OCI-LY1 (cell line): ENCODE measurements at regions not wholly inside any gene's neighbourhood (a gene's known extent, or its start where the extent isn't known, plus 50 kb on each side); places are given as distances from the start of the nearest gene placed in this dataset.
A peak's percentile ranks its signal among the peaks of the same experiment; 100 is the strongest.

ENCODE experiments used
- H2AFZ ChIP-seq: fragments of 200-600 bp; sonication (generic), shearing (Covaris generic); 2 replicates; pipeline ENCODE4 v1.6.0; 2014; ENCODE audit warnings: antibody characterized with exemption, mild to moderate bottlenecking, low read length
- H3F3A ChIP-seq: fragments of 200-600 bp; sonication (generic), shearing (Covaris generic); 2 replicates; pipeline ENCODE4 v1.6.0; 2014; ENCODE audit warnings: mild to moderate bottlenecking, antibody characterized with exemption, low read length, moderate library complexity; ENCODE audit not compliant: insufficient read depth
- H3K27ac ChIP-seq: fragments of 200-600 bp; sonication (generic); 2 replicates; pipeline ENCODE4 v1.5.1; 2014; ENCODE audit warnings: low read length, mixed run types, mild to moderate bottlenecking, low read depth; ENCODE audit not compliant: poor library complexity, severe bottlenecking
- H3K27me3 ChIP-seq: fragments of 200-600 bp; sonication (generic); 2 replicates; pipeline ENCODE4 v1.6.0; 2014; ENCODE audit warnings: antibody characterized with exemption, mild to moderate bottlenecking, low read length, moderate library complexity; ENCODE audit not compliant: insufficient read depth
- H3K36me3 ChIP-seq: fragments of 200-600 bp; sonication (generic); 2 replicates; pipeline ENCODE4 v1.6.1; 2014; ENCODE audit warnings: mild to moderate bottlenecking, antibody characterized with exemption, low read length, moderate library complexity, mixed read lengths; ENCODE audit not compliant: insufficient read depth
- H3K4me1 ChIP-seq: fragments of 200-600 bp; sonication (generic); 2 replicates; pipeline ENCODE4 v1.5.1; 2014; ENCODE audit warnings: mild to moderate bottlenecking, low read length, moderate library complexity; ENCODE audit not compliant: insufficient read depth, severe bottlenecking
- H3K4me2 ChIP-seq: fragments of 200-600 bp; sonication (generic), shearing (Covaris generic); 2 replicates; pipeline ENCODE4 v1.6.1; 2014; ENCODE audit warnings: low read length
- H3K4me3 ChIP-seq: fragments of 200-600 bp; sonication (generic); 2 replicates; pipeline ENCODE4 v1.5.1; 2014; ENCODE audit warnings: low read length, low read depth, mild to moderate bottlenecking, mixed read lengths; ENCODE audit not compliant: poor library complexity, severe bottlenecking
- H3K79me2 ChIP-seq: fragments of 200-600 bp; shearing (Covaris generic); 2 replicates; pipeline ENCODE4 v1.6.1; 2016; ENCODE audit warnings: mixed run types, low read length, mixed read lengths; ENCODE audit not compliant: insufficient read depth
- H3K9ac ChIP-seq: fragments of 200-600 bp; sonication (generic), shearing (Covaris generic); 2 replicates; pipeline ENCODE4 v1.6.1; 2014; ENCODE audit warnings: mild to moderate bottlenecking, low read length, mixed read lengths
- H3K9me2 ChIP-seq: fragments of 200-600 bp; sonication (generic), shearing (Covaris generic); 2 replicates; pipeline ENCODE4 v1.6.1; 2014; ENCODE audit warnings: low read depth, mild to moderate bottlenecking, low read length, mixed read lengths
- H3K9me3 ChIP-seq: fragments of 200-600 bp; shearing (Covaris generic); 2 replicates; pipeline ENCODE4 v1.6.1; 2014; ENCODE audit warnings: low read length, mixed read lengths
- H4K20me1 ChIP-seq: fragments of 200-600 bp; sonication (generic), shearing (Covaris generic); 2 replicates; pipeline ENCODE4 v1.6.0; 2016; ENCODE audit warnings: mild to moderate bottlenecking, low read length; ENCODE audit not compliant: insufficient read depth
- EZH2 ChIP-seq: fragments of 200-600 bp; sonication (generic), shearing (Covaris generic); IDR thresholded peaks from 2 replicates; pipeline ENCODE4 v1.8.0; 2017; ENCODE audit warnings: borderline replicate concordance, mixed run types, mild to moderate bottlenecking, antibody characterized with exemption, low read length, moderate library complexity, mixed read lengths
- TF ChIP-seq, protein P1 (sequence below): fragments of 200-600 bp; sonication (generic), shearing (Covaris generic); IDR thresholded peaks from 2 replicates; pipeline ENCODE4 v1.5.1; 2017; ENCODE audit warnings: mild to moderate bottlenecking, antibody characterized with exemption, low read length, moderate library complexity, mixed read lengths

- Histone ChIP-seq H3K27me3 (no peaks in the 10 kb centered on the region), H3K9ac (no peak overlapping the region), H4K20me1 (no peaks in the 10 kb centered on the region), H3K79me2 (no peaks in the 10 kb centered on the region), H3K4me3 (peak overlapping the region; percentile 33), H3F3A (no peaks in the 10 kb centered on the region), H3K27ac (no peak overlapping the region), H3K36me3 (no peaks in the 10 kb centered on the region), H3K4me1 (no peaks in the 10 kb centered on the region), H3K9me2 (no peaks in the 10 kb centered on the region), H3K4me2 (peak overlapping the region; percentile 47; the same call in 1 of the 2 replicates), H3K9me3 (no peaks in the 10 kb centered on the region), H2AFZ (no peak overlapping the region)
- TF ChIP-seq, protein P1, sequence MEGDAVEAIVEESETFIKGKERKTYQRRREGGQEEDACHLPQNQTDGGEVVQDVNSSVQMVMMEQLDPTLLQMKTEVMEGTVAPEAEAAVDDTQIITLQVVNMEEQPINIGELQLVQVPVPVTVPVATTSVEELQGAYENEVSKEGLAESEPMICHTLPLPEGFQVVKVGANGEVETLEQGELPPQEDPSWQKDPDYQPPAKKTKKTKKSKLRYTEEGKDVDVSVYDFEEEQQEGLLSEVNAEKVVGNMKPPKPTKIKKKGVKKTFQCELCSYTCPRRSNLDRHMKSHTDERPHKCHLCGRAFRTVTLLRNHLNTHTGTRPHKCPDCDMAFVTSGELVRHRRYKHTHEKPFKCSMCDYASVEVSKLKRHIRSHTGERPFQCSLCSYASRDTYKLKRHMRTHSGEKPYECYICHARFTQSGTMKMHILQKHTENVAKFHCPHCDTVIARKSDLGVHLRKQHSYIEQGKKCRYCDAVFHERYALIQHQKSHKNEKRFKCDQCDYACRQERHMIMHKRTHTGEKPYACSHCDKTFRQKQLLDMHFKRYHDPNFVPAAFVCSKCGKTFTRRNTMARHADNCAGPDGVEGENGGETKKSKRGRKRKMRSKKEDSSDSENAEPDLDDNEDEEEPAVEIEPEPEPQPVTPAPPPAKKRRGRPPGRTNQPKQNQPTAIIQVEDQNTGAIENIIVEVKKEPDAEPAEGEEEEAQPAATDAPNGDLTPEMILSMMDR, result no peak
- TF ChIP-seq EZH2, result no peak
These were observed 110.5 kb upstream of the GAP43 start for GRCh38 chr3:115512565-115513415.

GRCh38 chr3:115513416-115513800 lies 109.9 kb upstream of the GAP43 start:
- H3K36me3 ChIP-seq, result no peaks in the 10 kb centered on the region
- no peaks in the 10 kb centered on the region for H3K4me1 ChIP-seq
- no peaks in the 10 kb centered on the region for H3K27me3 ChIP-seq
- no peaks in the 10 kb centered on the region for H3F3A ChIP-seq
- peak overlapping the region; percentile 47; the same call in 1 of the 2 replicates for H3K4me2 ChIP-seq
- H3K9me3 ChIP-seq, result no peaks in the 10 kb centered on the region
- no peak overlapping the region for H3K27ac ChIP-seq
- H3K4me3 ChIP-seq, result peak overlapping the region; percentile 33
- TF ChIP-seq, protein P1, result no peak
- no peak for TF ChIP-seq EZH2
- H3K79me2 ChIP-seq, result no peaks in the 10 kb centered on the region
- no peak overlapping the region for H3K9ac ChIP-seq
- H3K9me2 ChIP-seq, result no peaks in the 10 kb centered on the region
- H2AFZ ChIP-seq, result no peak overlapping the region
- no peaks in the 10 kb centered on the region for H4K20me1 ChIP-seq

DNA sequence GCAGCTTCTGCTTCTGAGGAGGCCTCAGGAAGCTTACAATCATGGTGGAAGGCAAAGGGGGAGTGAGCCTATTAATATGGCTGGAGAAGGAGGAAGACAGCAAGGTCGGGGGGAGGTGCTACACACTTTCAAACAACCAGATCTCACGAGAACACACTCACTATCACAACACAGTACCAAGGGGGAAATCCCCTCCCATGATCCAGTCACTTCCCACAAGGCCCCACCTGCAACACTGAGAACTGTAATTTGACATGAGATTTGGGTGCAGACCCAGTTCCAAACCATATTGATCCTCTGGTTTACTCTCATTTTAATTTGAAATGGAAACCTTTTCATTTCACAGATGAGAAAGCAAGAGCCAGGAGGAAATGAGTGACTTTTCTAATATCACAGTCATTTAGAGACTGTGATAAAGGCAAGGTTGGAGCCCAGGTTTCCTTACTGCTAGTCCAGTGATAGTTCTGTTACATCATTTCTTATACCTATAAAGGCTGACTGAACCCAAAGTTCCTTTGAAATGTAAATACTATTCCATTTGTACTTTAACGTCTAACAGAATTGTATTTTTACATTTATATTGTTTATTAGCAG lies 105.8 kb upstream of the GAP43 start:
- Histone ChIP-seq H3K4me2 (no peak overlapping the region), H3K79me2 (no peaks in the 10 kb centered on the region), H4K20me1 (no peaks in the 10 kb centered on the region), H3K4me1 (no peaks in the 10 kb centered on the region), H2AFZ (no peak overlapping the region), H3K9me2 (no peaks in the 10 kb centered on the region), H3K36me3 (no peaks in the 10 kb centered on the region), H3K27me3 (no peaks in the 10 kb centered on the region), H3F3A (no peaks in the 10 kb centered on the region), H3K27ac (no peak overlapping the region), H3K4me3 (no peak overlapping the region), H3K9me3 (no peaks in the 10 kb centered on the region), H3K9ac (no peak overlapping the region)
- TF ChIP-seq EZH2, result no peak
- TF ChIP-seq, protein P1, result no peak
